HEK293 (cell line): ENCODE measurements at regions not wholly inside any gene's neighbourhood (a gene's known extent, or its start where the extent isn't known, plus 50 kb on each side); places are given as distances from the start of the nearest gene placed in this dataset.

Experiments
- ZNF350 ChIP-seq: fragments of 450-650 bp; formaldehyde crosslinking; IDR thresholded peaks from 2 replicates; pipeline ENCODE4 v1.5.0; 2017; ENCODE audit warnings: missing biosample characterization, mild to moderate bottlenecking, missing genetic modification characterization
- ZSCAN16 ChIP-seq: fragments of 450-650 bp; formaldehyde crosslinking; IDR thresholded peaks from 2 replicates; pipeline ENCODE4 v1.5.1; 2016; ENCODE audit warnings: missing biosample characterization, missing genetic modification characterization
- TF ChIP-seq, protein P1 (sequence below): fragments of 450-650 bp; formaldehyde crosslinking; optimal IDR thresholded peaks from 2 replicates; pipeline ENCODE3; 2016; ENCODE audit warnings: missing biosample characterization, mild to moderate bottlenecking, missing genetic modification characterization
- TF ChIP-seq, protein P2 (sequence below): fragments of 450-650 bp; formaldehyde crosslinking; IDR thresholded peaks from 2 replicates; pipeline ENCODE4 v1.5.1; 2016; ENCODE audit warnings: missing biosample characterization, missing genetic modification characterization
- TF ChIP-seq, protein P3 (sequence below): fragments of 450-650 bp; formaldehyde crosslinking; IDR thresholded peaks from 2 replicates; pipeline ENCODE4 v1.5.1; 2017; ENCODE audit warnings: missing biosample characterization, missing genetic modification characterization
- TF ChIP-seq, protein P4 (sequence below): IDR thresholded peaks from 2 replicates; pipeline ENCODE4 v1.6.1; 2011; ENCODE audit warnings: mild to moderate bottlenecking, low read depth, low read length, borderline replicate concordance

DNA sequence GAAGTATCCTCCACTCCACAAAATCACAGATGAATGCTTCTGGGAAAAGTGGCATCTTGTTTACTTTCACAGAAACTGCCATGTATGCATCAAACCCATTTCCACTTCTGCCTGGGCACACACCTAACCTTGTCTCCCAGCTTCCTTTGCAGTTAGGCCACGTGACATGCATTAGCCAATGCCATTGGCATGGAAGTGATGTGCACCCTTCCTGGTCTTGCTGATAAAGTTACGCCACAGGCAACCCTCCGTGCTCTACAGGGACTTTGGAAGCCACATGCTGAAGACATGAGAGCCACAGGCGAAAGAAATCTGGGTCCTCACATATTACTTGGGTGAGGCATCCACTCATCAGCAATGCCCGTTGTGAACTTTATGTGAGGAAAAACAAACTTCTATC is 123.3 kb downstream of the USP46 start:
- TF ChIP-seq, protein P1, sequence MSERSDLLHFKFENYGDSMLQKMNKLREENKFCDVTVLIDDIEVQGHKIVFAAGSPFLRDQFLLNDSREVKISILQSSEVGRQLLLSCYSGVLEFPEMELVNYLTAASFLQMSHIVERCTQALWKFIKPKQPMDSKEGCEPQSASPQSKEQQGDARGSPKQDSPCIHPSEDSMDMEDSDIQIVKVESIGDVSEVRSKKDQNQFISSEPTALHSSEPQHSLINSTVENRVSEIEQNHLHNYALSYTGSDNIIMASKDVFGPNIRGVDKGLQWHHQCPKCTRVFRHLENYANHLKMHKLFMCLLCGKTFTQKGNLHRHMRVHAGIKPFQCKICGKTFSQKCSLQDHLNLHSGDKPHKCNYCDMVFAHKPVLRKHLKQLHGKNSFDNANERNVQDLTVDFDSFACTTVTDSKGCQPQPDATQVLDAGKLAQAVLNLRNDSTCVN (tag by site-specific recombination): no peak
- TF ChIP-seq, protein P2, sequence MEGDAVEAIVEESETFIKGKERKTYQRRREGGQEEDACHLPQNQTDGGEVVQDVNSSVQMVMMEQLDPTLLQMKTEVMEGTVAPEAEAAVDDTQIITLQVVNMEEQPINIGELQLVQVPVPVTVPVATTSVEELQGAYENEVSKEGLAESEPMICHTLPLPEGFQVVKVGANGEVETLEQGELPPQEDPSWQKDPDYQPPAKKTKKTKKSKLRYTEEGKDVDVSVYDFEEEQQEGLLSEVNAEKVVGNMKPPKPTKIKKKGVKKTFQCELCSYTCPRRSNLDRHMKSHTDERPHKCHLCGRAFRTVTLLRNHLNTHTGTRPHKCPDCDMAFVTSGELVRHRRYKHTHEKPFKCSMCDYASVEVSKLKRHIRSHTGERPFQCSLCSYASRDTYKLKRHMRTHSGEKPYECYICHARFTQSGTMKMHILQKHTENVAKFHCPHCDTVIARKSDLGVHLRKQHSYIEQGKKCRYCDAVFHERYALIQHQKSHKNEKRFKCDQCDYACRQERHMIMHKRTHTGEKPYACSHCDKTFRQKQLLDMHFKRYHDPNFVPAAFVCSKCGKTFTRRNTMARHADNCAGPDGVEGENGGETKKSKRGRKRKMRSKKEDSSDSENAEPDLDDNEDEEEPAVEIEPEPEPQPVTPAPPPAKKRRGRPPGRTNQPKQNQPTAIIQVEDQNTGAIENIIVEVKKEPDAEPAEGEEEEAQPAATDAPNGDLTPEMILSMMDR (tag by site-specific recombination): no peak
- TF ChIP-seq ZNF350 (no peak), ZSCAN16 (no peak)
- TF ChIP-seq, protein P3, sequence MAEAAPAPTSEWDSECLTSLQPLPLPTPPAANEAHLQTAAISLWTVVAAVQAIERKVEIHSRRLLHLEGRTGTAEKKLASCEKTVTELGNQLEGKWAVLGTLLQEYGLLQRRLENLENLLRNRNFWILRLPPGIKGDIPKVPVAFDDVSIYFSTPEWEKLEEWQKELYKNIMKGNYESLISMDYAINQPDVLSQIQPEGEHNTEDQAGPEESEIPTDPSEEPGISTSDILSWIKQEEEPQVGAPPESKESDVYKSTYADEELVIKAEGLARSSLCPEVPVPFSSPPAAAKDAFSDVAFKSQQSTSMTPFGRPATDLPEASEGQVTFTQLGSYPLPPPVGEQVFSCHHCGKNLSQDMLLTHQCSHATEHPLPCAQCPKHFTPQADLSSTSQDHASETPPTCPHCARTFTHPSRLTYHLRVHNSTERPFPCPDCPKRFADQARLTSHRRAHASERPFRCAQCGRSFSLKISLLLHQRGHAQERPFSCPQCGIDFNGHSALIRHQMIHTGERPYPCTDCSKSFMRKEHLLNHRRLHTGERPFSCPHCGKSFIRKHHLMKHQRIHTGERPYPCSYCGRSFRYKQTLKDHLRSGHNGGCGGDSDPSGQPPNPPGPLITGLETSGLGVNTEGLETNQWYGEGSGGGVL: no peak
- TF ChIP-seq, protein P4, sequence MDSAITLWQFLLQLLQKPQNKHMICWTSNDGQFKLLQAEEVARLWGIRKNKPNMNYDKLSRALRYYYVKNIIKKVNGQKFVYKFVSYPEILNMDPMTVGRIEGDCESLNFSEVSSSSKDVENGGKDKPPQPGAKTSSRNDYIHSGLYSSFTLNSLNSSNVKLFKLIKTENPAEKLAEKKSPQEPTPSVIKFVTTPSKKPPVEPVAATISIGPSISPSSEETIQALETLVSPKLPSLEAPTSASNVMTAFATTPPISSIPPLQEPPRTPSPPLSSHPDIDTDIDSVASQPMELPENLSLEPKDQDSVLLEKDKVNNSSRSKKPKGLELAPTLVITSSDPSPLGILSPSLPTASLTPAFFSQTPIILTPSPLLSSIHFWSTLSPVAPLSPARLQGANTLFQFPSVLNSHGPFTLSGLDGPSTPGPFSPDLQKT: no peak
